Fibroblast of lung (primary cell): ENCODE measurements at regions not wholly inside any gene's neighbourhood (a gene's known extent, or its start where the extent isn't known, plus 50 kb on each side); places are given as distances from the start of the nearest gene placed in this dataset.

Source experiments
- DNase-seq, 2 donors: peaks; one replicate each; pipeline versions ENCODE4 v3.0.0 to v3.0.0-alpha.2; 2010; ENCODE audit warnings: low read depth in 2 of 2
- H2AFZ ChIP-seq: 2 replicates; pipeline ENCODE4 v1.5.1; 2012; ENCODE audit warnings: low read length, control low read depth, inconsistent platforms
- H3K27ac ChIP-seq: 2 replicates; pipeline ENCODE4 v1.5.1; 2011; ENCODE audit warnings: low read length, control low read depth; ENCODE audit not compliant: insufficient read depth
- H3K27me3 ChIP-seq: 2 replicates; pipeline ENCODE4 v1.5.1; 2011; ENCODE audit warnings: mild to moderate bottlenecking, low read length; ENCODE audit not compliant: control insufficient read depth, insufficient read depth
- H3K36me3 ChIP-seq: 2 replicates; pipeline ENCODE4 v1.5.1; 2011; ENCODE audit warnings: low read length; ENCODE audit not compliant: control insufficient read depth, insufficient read depth
- H3K4me1 ChIP-seq: 2 replicates; pipeline ENCODE4 v1.5.1; 2011; ENCODE audit warnings: low read length; ENCODE audit not compliant: control insufficient read depth, insufficient read depth; ENCODE audit errors: extremely low read depth
- H3K4me2 ChIP-seq: 2 replicates; pipeline ENCODE4 v1.5.1; 2011; ENCODE audit warnings: low read length, control low read depth; ENCODE audit not compliant: insufficient read depth; ENCODE audit errors: extremely low read depth
- H3K4me3 ChIP-seq, 4 experiments: fragments of 200-600 bp in 1 of 4; sonication (generic) in 1 of 4; replicated peaks in 1 of 4; 2 replicates each; pipeline ENCODE4 v1.5.1; 2011 to 2016; ENCODE audit warnings: low read length in 4 of 4, low read depth in 3 of 4, mild to moderate bottlenecking in 3 of 4, control low read depth in 2 of 4, inconsistent platforms in 1 of 4, mixed read lengths in 1 of 4; ENCODE audit not compliant: insufficient read depth in 1 of 4; ENCODE audit errors: control extremely low read depth in 1 of 4
- H3K79me2 ChIP-seq: 2 replicates; pipeline ENCODE4 v1.5.1; 2012; ENCODE audit warnings: mild to moderate bottlenecking, low read length, inconsistent platforms; ENCODE audit not compliant: control insufficient read depth, insufficient read depth
- H3K9ac ChIP-seq: 2 replicates; pipeline ENCODE4 v1.5.1; 2011; ENCODE audit warnings: mild to moderate bottlenecking, low read length, control low read depth; ENCODE audit not compliant: insufficient read depth
- H3K9me3 ChIP-seq: 2 replicates; pipeline ENCODE4 v1.5.1; 2012; ENCODE audit warnings: low read depth, low read length; ENCODE audit not compliant: control insufficient read depth, insufficient read depth
- H4K20me1 ChIP-seq: 2 replicates; pipeline ENCODE4 v1.5.1; 2011; ENCODE audit warnings: low read length; ENCODE audit not compliant: control insufficient read depth, insufficient read depth; ENCODE audit errors: extremely low read depth
- CTCF ChIP-seq, 2 donors: IDR thresholded peaks in 1 of 2; conservative IDR thresholded peaks in 1 of 2; 1 replicate in 1 of 2; 2 replicates in 1 of 2; pipeline ENCODE4 v1.5.1; 2011 to 2012; ENCODE audit warnings: low read length in 2 of 2, control low read depth in 1 of 2, inconsistent platforms in 1 of 2, low read depth in 1 of 2, mild to moderate bottlenecking in 1 of 2
- EZH2 ChIP-seq: IDR thresholded peaks from 2 replicates; pipeline ENCODE4 v1.5.1; 2012; ENCODE audit warnings: low read length, control low read depth, mild to moderate bottlenecking; ENCODE audit errors: missing control alignments

GRCh38 chr15:47291767-47292166 lies 425.5 kb upstream of the SEMA6D start:
- H3K79me2 ChIP-seq, result no peaks in the 10 kb centered on the region
- no peaks in the 10 kb centered on the region for H3K9me3 ChIP-seq
- no peak overlapping the region for H2AFZ ChIP-seq
- H3K27ac ChIP-seq, result no peak overlapping the region
- no peaks in the 10 kb centered on the region for H3K36me3 ChIP-seq
- no peaks in the 10 kb centered on the region for H3K27me3 ChIP-seq
- no peaks in the 10 kb centered on the region for H4K20me1 ChIP-seq
- H3K4me3 ChIP-seq, result no peak overlapping the region
- DNase-seq, result no peak
- no peaks in the 10 kb centered on the region for H3K4me1 ChIP-seq
- no peak overlapping the region for H3K4me2 ChIP-seq
- TF ChIP-seq CTCF (conservative IDR thresholded peaks at IDR 0.05 in 1 of 2, IDR thresholded peaks at IDR 0.05 in 1 of 2; ENCODE audit: low read depth in 1 of 2, low read length in 2 of 2) (no peak), EZH2 (no peak)
- H3K9ac ChIP-seq, result no peak overlapping the region

GRCh38 chr15:47292638-47293190 lies 424.6 kb upstream of the SEMA6D start:
- no peak for TF ChIP-seq CTCF (conservative IDR thresholded peaks at IDR 0.05 in 1 of 2, IDR thresholded peaks at IDR 0.05 in 1 of 2; ENCODE audit: low read depth in 1 of 2, low read length in 2 of 2)
- TF ChIP-seq EZH2, result no peak
- H3K9ac ChIP-seq, result no peak overlapping the region
- no peaks in the 10 kb centered on the region for H3K36me3 ChIP-seq
- H4K20me1 ChIP-seq, result no peaks in the 10 kb centered on the region
- H3K4me2 ChIP-seq, result no peak overlapping the region
- H3K9me3 ChIP-seq, result no peaks in the 10 kb centered on the region
- no peak for DNase-seq
- no peaks in the 10 kb centered on the region for H3K27me3 ChIP-seq
- H2AFZ ChIP-seq, result no peak overlapping the region
- H3K79me2 ChIP-seq, result no peaks in the 10 kb centered on the region
- H3K4me1 ChIP-seq, result no peaks in the 10 kb centered on the region
- H3K4me3 ChIP-seq, result no peak overlapping the region
- no peak overlapping the region for H3K27ac ChIP-seq

GRCh38 chr15:47293466-47294162 lies 423.7 kb upstream of the SEMA6D start:
- no peaks in the 10 kb centered on the region for H3K79me2 ChIP-seq
- no peaks in the 10 kb centered on the region for H3K27me3 ChIP-seq
- H3K4me1 ChIP-seq, result no peaks in the 10 kb centered on the region
- no peaks in the 10 kb centered on the region for H3K9me3 ChIP-seq
- H3K27ac ChIP-seq, result no peak overlapping the region
- no peak overlapping the region for H3K4me3 ChIP-seq
- H3K36me3 ChIP-seq, result no peaks in the 10 kb centered on the region
- no peak overlapping the region for H3K4me2 ChIP-seq
- peak; percentile 92 to 99 for DNase-seq
- H2AFZ ChIP-seq, result no peak overlapping the region
- H3K9ac ChIP-seq, result no peak overlapping the region
- TF ChIP-seq CTCF (conservative IDR thresholded peaks at IDR 0.05 in 1 of 2, IDR thresholded peaks at IDR 0.05 in 1 of 2; ENCODE audit: low read depth in 1 of 2, low read length in 2 of 2) (no peak), EZH2 (no peak)
- H4K20me1 ChIP-seq, result no peaks in the 10 kb centered on the region
